ENCODE measurements at regions not wholly inside any gene's neighbourhood (a gene's known extent, or its start where the extent isn't known, plus 50 kb on each side); places are given as distances from the start of the nearest gene placed in this dataset.

DNA sequence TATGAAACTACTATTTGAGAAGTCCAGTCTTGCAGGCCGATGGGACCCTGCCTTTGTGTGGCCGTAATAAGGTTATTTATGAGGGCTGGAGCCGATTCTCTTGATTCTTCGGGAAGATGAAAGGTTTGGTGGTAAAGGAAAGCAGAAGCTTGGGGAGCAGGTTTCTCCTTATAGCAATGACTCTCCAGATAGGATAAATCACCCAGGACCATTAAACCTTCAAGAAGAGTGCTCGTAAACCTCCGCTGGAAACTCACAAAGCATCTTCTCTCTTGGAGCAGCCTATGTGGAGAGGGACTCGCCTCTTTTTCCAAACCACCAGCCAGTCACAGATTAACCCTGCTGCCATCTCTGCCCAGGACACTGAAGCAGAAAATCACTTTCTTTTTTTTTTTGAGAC lies 69.6 kb upstream of the SALL4 start:
- DNase-seq (ENCODE audit: low spot score): no peak
- H3K27ac ChIP-seq: no peak overlapping the region
- TF ChIP-seq, protein P1, sequence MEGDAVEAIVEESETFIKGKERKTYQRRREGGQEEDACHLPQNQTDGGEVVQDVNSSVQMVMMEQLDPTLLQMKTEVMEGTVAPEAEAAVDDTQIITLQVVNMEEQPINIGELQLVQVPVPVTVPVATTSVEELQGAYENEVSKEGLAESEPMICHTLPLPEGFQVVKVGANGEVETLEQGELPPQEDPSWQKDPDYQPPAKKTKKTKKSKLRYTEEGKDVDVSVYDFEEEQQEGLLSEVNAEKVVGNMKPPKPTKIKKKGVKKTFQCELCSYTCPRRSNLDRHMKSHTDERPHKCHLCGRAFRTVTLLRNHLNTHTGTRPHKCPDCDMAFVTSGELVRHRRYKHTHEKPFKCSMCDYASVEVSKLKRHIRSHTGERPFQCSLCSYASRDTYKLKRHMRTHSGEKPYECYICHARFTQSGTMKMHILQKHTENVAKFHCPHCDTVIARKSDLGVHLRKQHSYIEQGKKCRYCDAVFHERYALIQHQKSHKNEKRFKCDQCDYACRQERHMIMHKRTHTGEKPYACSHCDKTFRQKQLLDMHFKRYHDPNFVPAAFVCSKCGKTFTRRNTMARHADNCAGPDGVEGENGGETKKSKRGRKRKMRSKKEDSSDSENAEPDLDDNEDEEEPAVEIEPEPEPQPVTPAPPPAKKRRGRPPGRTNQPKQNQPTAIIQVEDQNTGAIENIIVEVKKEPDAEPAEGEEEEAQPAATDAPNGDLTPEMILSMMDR (IDR thresholded peaks at IDR 0.05): no peak
- H3K4me3 ChIP-seq: no peak overlapping the region

DNA sequence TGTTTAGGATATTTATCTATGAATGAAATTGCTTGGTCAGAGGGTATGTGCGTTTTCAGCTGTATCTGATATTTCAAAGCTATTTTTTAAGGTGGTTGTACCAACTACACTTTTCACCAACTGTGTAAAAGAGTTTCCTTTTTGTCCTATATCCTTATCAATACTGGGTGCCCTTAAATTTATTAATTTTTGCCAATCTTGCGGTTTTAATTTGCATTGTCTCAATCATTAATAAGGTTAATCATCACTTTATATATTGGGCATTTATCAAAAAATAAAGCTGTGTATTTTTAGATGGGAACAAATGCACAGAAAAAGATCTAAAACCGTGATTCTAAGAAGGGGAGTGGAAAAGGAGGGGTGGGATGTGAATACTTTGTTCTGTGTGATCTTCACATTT lies 66.7 kb upstream of the SALL4 start:
- DNase-seq (ENCODE audit: low spot score): no peak
- H3K27ac ChIP-seq: no peak overlapping the region
- TF ChIP-seq, protein P1 (IDR thresholded peaks at IDR 0.05): no peak

DNA sequence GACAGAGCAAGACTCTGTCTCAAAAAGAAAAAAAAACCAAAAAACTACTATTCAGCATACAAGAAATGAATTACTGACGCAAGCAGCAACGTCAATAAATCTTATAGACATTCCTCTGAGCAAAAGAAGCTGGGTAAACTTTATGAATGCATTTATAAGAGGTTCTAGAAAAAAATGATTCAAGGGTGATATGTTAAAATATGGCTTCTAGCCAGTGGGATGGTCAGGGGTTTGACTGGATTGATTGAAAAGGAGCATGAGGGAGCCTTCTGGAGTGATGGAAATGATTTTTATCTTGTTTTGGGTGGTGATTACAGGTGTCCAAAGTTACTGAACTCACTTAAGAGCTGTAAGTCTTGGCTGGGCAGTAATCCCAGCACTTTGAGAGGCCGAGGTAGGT lies 64.9 kb upstream of the SALL4 start:
- TF ChIP-seq, protein P1 (IDR thresholded peaks at IDR 0.05): no peak
- H3K4me3 ChIP-seq: no peak overlapping the region
- no peak overlapping the region for H3K27ac ChIP-seq
- no peak for DNase-seq (ENCODE audit: low spot score)

More for the DNA sequence above, 66.7 kb upstream of the SALL4 start:
- no peak overlapping the region for H3K4me3 ChIP-seq

DNA sequence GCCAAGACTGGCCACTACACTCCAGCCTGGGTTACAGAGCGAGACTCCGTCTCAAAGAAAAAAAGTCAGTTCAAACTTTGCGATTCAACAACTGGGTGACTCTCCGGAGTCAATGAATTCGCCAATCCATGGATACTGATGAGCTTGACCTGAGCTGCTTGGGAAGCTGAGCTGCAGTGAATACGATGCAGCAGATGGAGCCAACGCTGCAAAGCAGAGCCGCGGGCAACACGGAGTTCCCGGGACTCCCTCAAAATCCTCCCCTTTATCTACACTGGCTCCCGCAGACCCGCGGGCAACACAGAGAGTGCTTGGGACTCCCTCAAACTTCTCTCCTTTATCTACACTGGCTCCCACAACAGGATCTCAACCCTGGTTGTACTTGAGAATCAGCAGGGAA lies 62.6 kb upstream of the SALL4 start:
- TF ChIP-seq, protein P1 (IDR thresholded peaks at IDR 0.05): no peak
- DNase-seq (ENCODE audit: low spot score): no peak
- no peak overlapping the region for H3K4me3 ChIP-seq
- H3K27ac ChIP-seq: no peak overlapping the region

DNA sequence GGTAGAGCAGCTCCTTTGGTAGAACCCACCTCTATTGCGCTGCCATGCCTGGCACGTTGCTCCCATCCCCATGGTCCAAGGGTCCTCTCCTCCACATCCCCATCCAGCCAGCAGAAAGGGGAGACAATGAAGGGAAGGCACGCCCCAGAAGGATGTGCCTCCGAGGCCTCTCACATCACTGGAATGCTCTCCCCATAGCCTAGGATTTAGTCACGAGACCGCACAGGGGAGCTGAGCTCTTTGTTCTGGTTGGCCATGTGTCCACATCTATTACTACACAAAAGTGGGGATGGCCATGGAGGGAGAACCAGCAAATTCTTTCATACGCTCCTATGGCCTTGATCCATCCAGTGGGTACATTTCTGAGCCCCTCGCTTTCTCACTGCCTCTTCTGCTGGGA lies 60.5 kb upstream of the SALL4 start:
- TF ChIP-seq, protein P1 (IDR thresholded peaks at IDR 0.05): no peak
- Histone ChIP-seq H3K4me3 (no peak overlapping the region), H3K27ac (no peak overlapping the region)
- DNase-seq (ENCODE audit: low spot score): no peak

DNA sequence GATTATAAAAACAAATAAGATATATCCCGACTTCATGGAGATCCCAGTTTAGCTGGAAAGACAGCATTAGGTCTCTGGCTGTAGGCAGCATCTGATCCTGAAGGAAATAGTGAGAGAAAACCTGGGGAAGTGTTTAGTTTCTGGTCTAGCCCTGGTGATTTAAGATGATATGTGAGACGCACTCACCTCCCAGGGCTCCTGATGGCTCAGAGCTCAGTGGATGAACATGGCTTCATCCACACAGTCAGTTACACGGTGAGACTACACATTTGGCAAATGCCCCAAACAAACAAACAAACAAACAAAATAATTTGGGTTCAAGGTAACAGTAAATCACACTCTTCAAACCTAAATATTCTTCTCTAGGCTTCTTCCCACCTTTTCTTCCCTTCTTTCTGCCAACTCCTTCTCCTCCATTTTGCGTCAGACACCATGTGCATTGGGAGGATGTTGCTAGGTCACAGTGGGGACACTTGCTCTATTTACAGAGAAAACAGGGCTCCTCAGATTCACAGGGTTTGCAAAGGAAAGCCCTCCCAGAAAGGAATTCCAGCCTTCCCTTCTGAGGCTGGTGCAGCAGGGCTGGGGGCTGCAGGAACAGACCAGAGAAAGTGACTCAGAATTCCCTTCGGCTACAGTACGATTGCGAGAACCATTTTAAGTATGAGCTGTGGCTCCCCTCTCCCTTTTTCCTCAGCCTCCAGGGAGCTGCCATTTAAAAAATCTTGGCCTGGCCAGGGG lies 59.6 kb upstream of the SALL4 start:
- Histone ChIP-seq H3K27ac (no peak overlapping the region), H3K4me3 (no peak overlapping the region)
- no peak for DNase-seq (ENCODE audit: low spot score)
- TF ChIP-seq, protein P1 (IDR thresholded peaks at IDR 0.05): no peak

DNA sequence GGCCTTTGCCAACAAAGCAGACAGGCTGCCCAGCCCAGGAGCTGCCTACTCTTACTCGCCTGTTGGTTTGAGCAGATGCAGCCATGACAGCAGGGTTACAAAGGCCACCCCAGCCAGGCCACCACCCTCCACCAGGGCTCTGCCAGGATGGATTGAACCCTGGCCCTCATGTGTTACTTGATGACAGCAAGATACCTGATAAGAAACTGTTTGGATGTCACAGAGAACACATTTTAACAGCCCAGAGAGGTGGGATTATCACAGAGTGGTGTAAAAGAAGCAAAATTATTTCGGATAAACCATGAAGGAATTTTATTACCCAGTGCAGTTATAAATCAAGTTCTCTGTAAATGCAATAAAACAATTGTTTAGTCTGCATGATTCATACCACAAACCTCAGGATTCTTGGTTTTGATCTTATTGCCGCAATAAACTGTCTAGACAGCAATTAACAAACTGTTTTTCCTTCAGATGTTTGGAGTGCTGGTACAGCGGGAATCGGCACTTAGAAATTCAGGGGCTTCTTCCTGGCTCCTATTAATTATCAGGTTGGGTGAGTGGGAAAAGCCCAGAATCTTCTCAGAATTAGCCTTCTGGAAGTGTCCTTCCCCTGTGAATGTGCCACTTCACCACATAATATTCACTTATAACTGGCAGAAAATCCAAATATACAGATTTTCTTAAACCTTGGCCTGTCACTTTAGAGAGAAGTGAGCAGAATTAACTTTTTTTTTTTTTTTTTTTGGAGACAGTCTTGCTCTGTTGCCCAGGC lies 58.0 kb upstream of the SALL4 start:
- no peak for DNase-seq (ENCODE audit: low spot score)
- Histone ChIP-seq H3K27ac (no peak overlapping the region), H3K4me3 (no peak overlapping the region)
- TF ChIP-seq, protein P1 (IDR thresholded peaks at IDR 0.05): no peak
